ENCODE measurements at regions not wholly inside any gene's neighbourhood (a gene's known extent, or its start where the extent isn't known, plus 50 kb on each side); places are given as distances from the start of the nearest gene placed in this dataset.

- DNase-seq = no peak
These were observed 214.1 kb upstream of the PLEKHG7 start for GRCh38 chr12:92488735-92489134.

GRCh38 chr12:92487138-92487485 lies 215.7 kb upstream of the PLEKHG7 start:
- no peak for DNase-seq

- DNase-seq = no peak
These were observed 216.2 kb upstream of the PLEKHG7 start for GRCh38 chr12:92486443-92487137.

- DNase-seq = no peak
These were observed 217.1 kb upstream of the PLEKHG7 start for GRCh38 chr12:92485351-92486348.

GRCh38 chr12:92482599-92482998 lies 220.2 kb upstream of the PLEKHG7 start:
- DNase-seq = no peak

- DNase-seq = no peak
These were observed 221.7 kb upstream of the PLEKHG7 start for GRCh38 chr12:92481066-92481465.

- no peak for DNase-seq
These were observed 224.1 kb upstream of the PLEKHG7 start for GRCh38 chr12:92478692-92479091.

- DNase-seq = no peak
These were observed 225.9 kb upstream of the PLEKHG7 start for GRCh38 chr12:92476844-92477243.

GRCh38 chr12:92473564-92473963 lies 229.2 kb upstream of the PLEKHG7 start:
- DNase-seq = no peak

GRCh38 chr12:92472201-92472600 lies 230.6 kb upstream of the PLEKHG7 start:
- no peak for DNase-seq

GRCh38 chr12:92471551-92471950 lies 231.2 kb upstream of the PLEKHG7 start:
- DNase-seq = no peak

GRCh38 chr12:92470608-92471021 lies 232.2 kb upstream of the PLEKHG7 start:
- no peak for DNase-seq

GRCh38 chr12:92469837-92470236 lies 233.0 kb upstream of the PLEKHG7 start:
- DNase-seq = no peak

GRCh38 chr12:92468358-92469020 lies 234.3 kb upstream of the PLEKHG7 start:
- DNase-seq = no peak

GRCh38 chr12:92467886-92468285 lies 234.9 kb upstream of the PLEKHG7 start:
- DNase-seq = no peak

GRCh38 chr12:92466391-92467305 lies 236.1 kb upstream of the PLEKHG7 start:
- DNase-seq = peak; percentile 40 to 82

GRCh38 chr12:92465786-92466295 lies 236.9 kb upstream of the PLEKHG7 start:
- no peak for DNase-seq

- no peak for DNase-seq
These were observed 237.9 kb upstream of the PLEKHG7 start for GRCh38 chr12:92464911-92465310.

- no peak for DNase-seq
These were observed 239.6 kb upstream of the PLEKHG7 start for GRCh38 chr12:92463171-92463570.

GRCh38 chr12:92462527-92462926 lies 240.3 kb upstream of the PLEKHG7 start:
- no peak for DNase-seq

- DNase-seq = no peak
These were observed 240.7 kb upstream of the PLEKHG7 start for GRCh38 chr12:92462049-92462448.

GRCh38 chr12:92459850-92460249 lies 242.9 kb upstream of the PLEKHG7 start:
- DNase-seq = no peak

Measured in NCI-H524 (cell line).